ENCODE measurements at regions not wholly inside any gene's neighbourhood (a gene's known extent, or its start where the extent isn't known, plus 50 kb on each side); places are given as distances from the start of the nearest gene placed in this dataset.

DNA sequence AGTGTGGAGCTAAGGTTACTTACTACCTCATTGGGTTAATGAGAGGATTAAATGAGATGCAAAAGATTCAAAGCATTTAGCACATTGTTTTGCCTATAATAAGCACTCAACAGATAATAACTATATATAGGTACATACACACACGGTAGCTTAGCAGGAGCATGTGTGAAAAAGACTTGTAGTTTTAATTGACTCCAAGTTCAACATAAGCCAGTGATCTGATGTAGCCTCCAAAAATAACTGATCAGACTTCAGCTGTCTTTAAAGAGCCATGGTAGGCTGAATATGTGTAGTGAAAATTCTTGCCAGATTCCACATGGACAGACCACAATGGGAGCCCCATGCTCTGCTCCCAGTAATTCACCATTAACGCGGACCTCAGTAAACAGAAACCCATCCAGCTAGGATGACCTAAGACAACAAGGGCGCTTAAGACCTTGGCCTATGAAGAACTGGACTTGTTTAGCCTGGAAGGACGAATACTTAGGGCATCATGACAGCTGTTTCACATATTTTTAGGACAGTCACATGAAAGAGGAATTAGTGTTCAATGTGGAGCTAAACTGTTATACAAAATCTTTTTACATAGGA is 115.1 kb upstream of the ZNF366 start:
- Mint-ChIP-seq H3K36me3 (ENCODE audit: insufficient read depth in 1 of 3, low read depth in 3 of 3) (no peaks in the 10 kb centered on the region), H3K27ac (no peak overlapping the region), H3K9me3 (no peaks in the 10 kb centered on the region), H3K4me3 (no peak overlapping the region), H3K4me1 (peaks cover 18% of the 10 kb centered on the region in 2 experiments), H3K27me3 (ENCODE audit: low read depth) (peaks cover 3% of the 10 kb centered on the region)
- H4K20me1 ChIP-seq (ENCODE audit: control insufficient read depth, insufficient read depth, insufficient read length), result no peaks in the 10 kb centered on the region
- no peak overlapping the region for H2BK5ac ChIP-seq (ENCODE audit: insufficient read length, low read length)
- no peak overlapping the region for H2AFZ ChIP-seq (ENCODE audit: low read length)
- no peak overlapping the region for H3K9ac ChIP-seq (ENCODE audit: extremely low read depth, insufficient read length, low read length)
- DNase-seq, result no peak
- no peak overlapping the region for H2BK12ac ChIP-seq (ENCODE audit: insufficient read length, low read depth, low read length)
- TF ChIP-seq, protein P1, sequence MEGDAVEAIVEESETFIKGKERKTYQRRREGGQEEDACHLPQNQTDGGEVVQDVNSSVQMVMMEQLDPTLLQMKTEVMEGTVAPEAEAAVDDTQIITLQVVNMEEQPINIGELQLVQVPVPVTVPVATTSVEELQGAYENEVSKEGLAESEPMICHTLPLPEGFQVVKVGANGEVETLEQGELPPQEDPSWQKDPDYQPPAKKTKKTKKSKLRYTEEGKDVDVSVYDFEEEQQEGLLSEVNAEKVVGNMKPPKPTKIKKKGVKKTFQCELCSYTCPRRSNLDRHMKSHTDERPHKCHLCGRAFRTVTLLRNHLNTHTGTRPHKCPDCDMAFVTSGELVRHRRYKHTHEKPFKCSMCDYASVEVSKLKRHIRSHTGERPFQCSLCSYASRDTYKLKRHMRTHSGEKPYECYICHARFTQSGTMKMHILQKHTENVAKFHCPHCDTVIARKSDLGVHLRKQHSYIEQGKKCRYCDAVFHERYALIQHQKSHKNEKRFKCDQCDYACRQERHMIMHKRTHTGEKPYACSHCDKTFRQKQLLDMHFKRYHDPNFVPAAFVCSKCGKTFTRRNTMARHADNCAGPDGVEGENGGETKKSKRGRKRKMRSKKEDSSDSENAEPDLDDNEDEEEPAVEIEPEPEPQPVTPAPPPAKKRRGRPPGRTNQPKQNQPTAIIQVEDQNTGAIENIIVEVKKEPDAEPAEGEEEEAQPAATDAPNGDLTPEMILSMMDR (conservative IDR thresholded peaks at IDR 0.05), result no peak
- H3K27ac ChIP-seq (ENCODE audit: insufficient read length, low read depth, low read length), result no peak overlapping the region
- peaks cover 3% of the 10 kb centered on the region; the same call in 1 of the 2 replicates for H3K4me1 ChIP-seq (ENCODE audit: insufficient read depth, low read length)
- H3K79me2 ChIP-seq (ENCODE audit: insufficient read depth, low read length), result no peaks in the 10 kb centered on the region
- no peak overlapping the region for H3K14ac ChIP-seq (ENCODE audit: insufficient read depth, low read length)
- H2BK15ac ChIP-seq (ENCODE audit: low read depth, low read length), result no peak overlapping the region
- no peak overlapping the region for H3K4ac ChIP-seq (ENCODE audit: low read depth, low read length)
- no peak overlapping the region for H3K23ac ChIP-seq (ENCODE audit: insufficient read length, low read depth, low read length)
- H2BK20ac ChIP-seq (ENCODE audit: low read depth, low read length, poor library complexity, severe bottlenecking), result no peak overlapping the region
- H2AK5ac ChIP-seq (ENCODE audit: insufficient read length, low read length), result no peak overlapping the region
- H3K56ac ChIP-seq (ENCODE audit: insufficient read length, low read depth, low read length), result no peak overlapping the region
- H3T11ph ChIP-seq (ENCODE audit: low read length), result no peak overlapping the region
- H3K18ac ChIP-seq (ENCODE audit: insufficient read length, low read depth, low read length), result no peak overlapping the region
- no peaks in the 10 kb centered on the region for H3K9me3 ChIP-seq (ENCODE audit: control insufficient read depth, low read depth, low read length)
- no peak overlapping the region for H4K5ac ChIP-seq (ENCODE audit: insufficient read length, low read depth, low read length)
- H3K4me2 ChIP-seq (ENCODE audit: insufficient read depth, insufficient read length, low read length), result no peak overlapping the region
- no peaks in the 10 kb centered on the region for H3K23me2 ChIP-seq (ENCODE audit: insufficient read length, low read depth, low read length, poor library complexity, severe bottlenecking)
- no CpG with 5 or more reads among the region's 5 CpGs for WGBS (ENCODE audit: extremely low coverage, insufficient read length, low lambda C conversion rate)
- no peak overlapping the region for H2BK120ac ChIP-seq (ENCODE audit: low read depth, low read length, poor library complexity, severe bottlenecking)
- H4K8ac ChIP-seq (replicated peaks; ENCODE audit: insufficient read length, low read depth, low read length), result no peak overlapping the region
- no peaks in the 10 kb centered on the region for H3K27me3 ChIP-seq (ENCODE audit: insufficient read depth, low read length)
- no peak overlapping the region for H4K91ac ChIP-seq (ENCODE audit: insufficient read length, low read depth, low read length)
- no peaks in the 10 kb centered on the region for H3K79me1 ChIP-seq (ENCODE audit: insufficient read depth, low read depth, low read length, poor library complexity, severe bottlenecking)

Measured in H9 (cell line).